GM21737 (cell line): ENCODE measurements at regions not wholly inside any gene's neighbourhood (a gene's known extent, or its start where the extent isn't known, plus 50 kb on each side); places are given as distances from the start of the nearest gene placed in this dataset.

Experiments used
- ATAC-seq: cut with Tn5 transposase; IDR thresholded peaks from one replicate; pipeline ENCODE4 v1.9.1; 2021; ENCODE audit warnings: mild to moderate bottlenecking, moderate library complexity; ENCODE audit not compliant: unreplicated experiment

DNA sequence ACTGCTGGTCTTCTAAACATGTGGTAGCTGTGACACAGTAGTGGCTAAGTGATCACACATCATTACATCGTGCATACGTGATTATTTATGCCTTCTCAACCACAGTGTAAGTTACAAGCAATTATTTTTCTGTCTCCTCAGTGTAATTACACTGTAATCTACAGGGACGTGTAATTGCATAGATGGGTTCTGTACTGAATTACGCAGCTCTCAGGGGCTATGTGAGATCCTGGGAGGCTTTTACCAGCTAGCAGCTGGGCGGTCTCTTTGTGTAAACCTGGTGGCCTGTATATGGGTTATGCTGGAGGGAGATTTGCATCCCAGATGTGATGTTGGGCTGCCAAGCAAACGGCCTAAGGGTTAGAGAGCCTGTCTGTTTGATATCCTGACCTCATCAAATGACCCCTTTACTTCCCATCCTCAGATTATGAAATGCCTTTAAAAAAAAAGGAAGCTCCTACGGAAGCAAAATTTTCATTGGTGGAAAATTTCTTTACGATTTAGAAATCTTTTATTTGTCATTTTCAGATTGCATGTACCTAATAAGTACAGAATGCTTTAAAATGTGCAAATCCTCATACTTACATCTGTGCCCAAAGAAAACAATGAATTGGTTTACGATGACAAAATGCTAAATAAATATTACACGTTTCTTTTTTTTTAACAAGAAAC, 402.8 kb upstream of the JAG1 start:
- ATAC-seq, result no peak

- ATAC-seq, result no peak
Observed at GRCh38 chr20:11077226-11077625, 403.4 kb upstream of the JAG1 start.

DNA sequence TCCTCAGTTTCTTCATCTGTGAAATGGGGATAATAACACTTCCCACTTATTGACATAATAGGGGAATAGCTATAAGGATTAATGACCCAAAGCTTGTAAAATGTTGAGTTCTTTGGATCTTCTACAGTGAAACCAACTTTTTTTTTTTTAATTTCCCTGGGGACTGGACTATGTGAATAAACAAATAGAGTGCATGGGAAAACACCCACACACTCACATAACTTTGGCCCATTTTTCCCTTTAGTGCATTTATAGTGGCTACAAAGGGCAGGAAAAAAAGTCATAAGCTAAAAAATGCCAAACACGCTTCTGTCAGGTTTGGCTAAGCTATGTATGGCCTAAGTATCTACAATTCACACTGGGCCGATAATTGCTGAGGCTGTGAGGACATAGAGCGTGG, 406.2 kb upstream of the JAG1 start:
- no peak for ATAC-seq

- ATAC-seq, result no peak
Observed at GRCh38 chr20:11080781-11081377, 407.1 kb upstream of the JAG1 start.

DNA sequence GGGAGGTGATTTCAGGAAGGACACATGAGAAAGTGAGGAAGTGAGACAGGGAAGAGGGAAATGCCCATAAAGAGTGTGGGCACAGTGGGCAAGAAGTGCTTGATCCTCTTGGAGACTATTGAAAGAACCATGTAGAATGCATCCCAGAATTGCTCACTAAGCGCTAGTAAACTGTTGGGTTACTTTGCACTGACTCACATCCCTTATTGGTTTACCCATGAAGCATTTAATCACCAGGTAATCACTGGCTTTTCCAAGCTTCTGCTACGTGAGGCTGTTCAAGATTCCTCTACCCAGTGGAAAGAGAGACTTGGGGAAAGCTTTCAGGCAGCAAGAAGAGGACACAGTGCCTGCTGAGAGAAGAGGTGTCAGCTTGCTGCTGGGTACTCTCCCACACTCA, 410.0 kb upstream of the JAG1 start:
- ATAC-seq, result no peak

- ATAC-seq, result no peak
Observed at GRCh38 chr20:11084508-11084907, 410.7 kb upstream of the JAG1 start.

DNA sequence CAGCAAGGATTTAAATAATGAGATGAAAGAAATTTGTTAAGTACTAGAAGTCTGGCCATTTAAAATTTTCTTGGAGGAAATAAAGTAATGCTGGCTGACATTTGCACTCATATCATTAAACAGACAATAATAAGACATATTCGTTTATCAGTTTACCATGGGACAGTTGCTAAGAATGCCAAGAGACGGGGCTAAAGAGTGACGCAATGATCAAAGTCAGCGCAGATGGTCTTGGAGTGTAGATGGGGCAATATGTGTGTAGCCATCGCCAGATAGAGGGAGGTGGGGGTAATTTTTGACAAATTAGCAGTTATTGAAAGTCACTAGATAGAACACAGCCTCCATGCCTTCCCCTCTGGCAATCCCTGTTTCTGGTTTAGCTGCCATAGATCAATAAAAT, 413.2 kb upstream of the JAG1 start:
- ATAC-seq, result no peak

DNA sequence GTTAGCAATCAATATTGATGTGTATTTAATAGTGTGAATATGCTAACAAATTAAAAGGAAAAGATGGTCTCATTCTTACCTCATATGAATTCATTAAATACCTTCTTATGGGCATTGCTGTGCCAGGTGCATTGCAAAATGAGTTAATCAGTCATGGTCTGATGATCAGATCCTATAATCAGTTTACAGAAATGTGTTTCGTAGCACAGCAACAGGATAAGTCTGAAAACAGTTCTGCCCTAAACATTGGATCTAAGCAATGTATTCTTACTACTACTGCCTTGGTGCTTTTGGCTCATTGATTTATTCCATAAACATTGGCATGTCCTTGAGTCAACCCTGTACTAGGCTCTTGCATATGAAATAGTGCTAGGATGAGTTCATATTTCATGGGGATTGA, 417.0 kb upstream of the JAG1 start:
- no peak for ATAC-seq

DNA sequence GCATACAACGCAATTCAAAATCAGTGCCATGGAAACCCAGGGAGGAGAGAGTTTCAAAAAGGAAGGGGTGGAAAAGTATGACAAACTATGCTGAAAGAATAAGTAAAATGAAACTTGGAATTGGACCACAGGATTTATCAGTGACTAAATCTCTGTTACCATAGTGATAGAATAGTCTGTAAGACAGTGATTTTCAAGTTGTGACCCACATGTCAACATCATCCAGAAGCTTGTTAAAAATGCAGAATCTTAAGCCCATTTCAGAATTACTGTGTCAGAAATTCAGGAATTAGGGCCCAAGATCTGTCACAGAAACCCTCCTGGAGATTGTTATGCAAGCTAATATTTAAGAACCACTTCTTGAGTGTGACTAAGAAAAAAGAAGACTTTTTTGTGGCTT, 417.7 kb upstream of the JAG1 start:
- no peak for ATAC-seq

DNA sequence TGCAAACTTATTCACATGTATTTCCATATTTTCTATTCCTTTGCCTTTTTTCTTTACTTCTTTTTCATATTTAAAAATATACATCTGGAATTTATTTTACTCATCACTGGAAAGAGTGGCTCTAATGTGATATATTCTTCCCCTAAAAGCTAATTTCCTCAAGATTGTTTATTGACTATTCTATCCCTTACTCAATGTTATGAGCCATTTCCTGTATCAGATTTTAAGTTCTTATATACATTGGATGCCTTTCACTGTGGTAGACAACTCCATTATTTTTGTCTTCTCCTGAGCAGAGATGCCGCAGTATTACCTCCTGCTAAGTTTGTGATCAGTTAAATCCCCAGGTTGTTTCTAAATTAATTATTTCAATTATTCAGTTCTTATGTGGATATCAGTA, 418.4 kb upstream of the JAG1 start:
- no peak for ATAC-seq

GRCh38 chr20:11094196-11094595, 420.4 kb upstream of the JAG1 start:
- no peak for ATAC-seq

- ATAC-seq, result no peak
Observed at GRCh38 chr20:11094711-11095110, 420.9 kb upstream of the JAG1 start.

- no peak for ATAC-seq
Observed at GRCh38 chr20:11098888-11099287, 425.1 kb upstream of the JAG1 start.

- ATAC-seq, result no peak
Observed at GRCh38 chr20:11101243-11101642, 427.4 kb upstream of the JAG1 start.

- no peak for ATAC-seq
Observed at GRCh38 chr20:11101696-11102095, 427.9 kb upstream of the JAG1 start.

DNA sequence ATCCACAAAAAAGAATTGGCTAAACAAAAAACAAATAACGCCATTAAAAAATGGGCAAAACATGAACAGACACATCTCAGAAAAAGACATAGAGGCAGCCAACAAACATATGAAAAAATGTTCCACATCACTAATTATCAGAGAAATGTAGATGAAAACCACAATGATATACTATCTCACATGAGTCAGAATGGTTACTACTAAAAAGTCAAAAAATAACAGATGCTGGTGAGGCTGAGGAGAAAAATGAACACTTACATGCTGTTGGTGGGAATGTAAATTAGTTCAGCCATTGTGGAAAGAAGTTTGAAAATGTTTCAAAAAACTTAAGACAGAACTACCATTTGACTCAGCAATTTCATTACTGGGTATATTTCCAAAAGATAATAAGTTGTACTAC, 430.1 kb upstream of the JAG1 start:
- ATAC-seq, result no peak

GRCh38 chr20:11108102-11108810, 434.5 kb upstream of the JAG1 start:
- ATAC-seq, result no peak

DNA sequence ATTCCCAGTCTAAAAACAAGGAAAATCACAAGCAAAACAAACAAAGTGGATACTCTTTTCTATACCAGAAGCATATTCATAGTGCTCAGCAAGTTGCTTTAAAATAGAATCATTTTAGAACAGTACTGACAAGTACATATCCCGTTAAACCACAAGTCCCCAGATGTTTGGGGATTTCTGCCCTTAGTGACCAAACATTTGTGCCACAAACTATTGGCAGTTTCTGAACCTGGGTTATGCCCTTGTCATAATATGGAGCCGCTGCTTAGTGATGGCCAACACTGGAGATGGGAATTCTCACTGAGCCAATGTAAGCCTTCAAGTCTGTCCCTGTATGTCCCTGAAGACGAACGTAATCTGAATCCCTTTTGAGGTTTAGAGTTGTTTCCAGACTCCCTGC, 436.7 kb upstream of the JAG1 start:
- no peak for ATAC-seq

- no peak for ATAC-seq
Observed at GRCh38 chr20:11111191-11111590, 437.4 kb upstream of the JAG1 start.

- no peak for ATAC-seq
Observed at GRCh38 chr20:11112832-11113231, 439.0 kb upstream of the JAG1 start.

GRCh38 chr20:11114382-11114781, 440.6 kb upstream of the JAG1 start:
- ATAC-seq, result no peak

DNA sequence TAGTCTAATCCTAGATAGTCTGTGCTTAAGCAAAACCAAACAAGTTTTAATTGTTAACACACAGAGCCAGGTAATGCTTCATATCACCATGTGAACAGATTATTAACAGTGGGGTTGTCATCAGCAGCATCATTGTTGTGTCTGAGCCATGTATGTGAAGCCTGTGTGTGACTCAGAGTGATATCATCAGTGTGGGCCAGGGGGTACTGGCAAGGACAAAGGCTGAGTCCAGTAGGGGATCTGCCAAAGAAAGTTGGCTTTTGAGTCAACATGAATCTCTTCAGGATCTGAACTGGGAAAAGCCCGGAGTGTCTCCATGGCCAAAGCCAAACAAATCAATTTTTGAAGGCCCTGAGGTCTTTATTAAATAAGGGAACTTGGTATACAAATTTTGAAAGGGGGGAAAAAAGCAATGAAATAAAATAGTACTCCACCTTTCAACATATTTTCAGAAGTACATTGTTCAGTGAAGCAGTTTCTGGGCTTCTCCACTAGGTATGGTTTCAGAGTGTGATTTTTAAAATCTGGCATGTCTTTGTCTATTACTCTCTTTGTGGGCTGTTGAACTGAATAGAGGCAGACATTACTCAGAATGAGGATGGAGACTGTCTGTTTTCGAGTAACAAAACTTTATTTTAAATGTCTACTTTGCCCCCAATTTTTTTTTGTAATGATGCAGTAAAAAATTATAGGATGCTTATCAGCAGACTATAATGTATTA, 444.2 kb upstream of the JAG1 start:
- no peak for ATAC-seq
